Lower leg skin (tissue), 3 donors: ENCODE measurements at regions not wholly inside any gene's neighbourhood (a gene's known extent, or its start where the extent isn't known, plus 50 kb on each side); places are given as distances from the start of the nearest gene placed in this dataset.

ENCODE experiments used
- CTCF ChIP-seq, 3 donors: fragments of 450-650 bp; IDR thresholded peaks; one replicate each; pipeline ENCODE4 v1.5.1; 2016; ENCODE audit warnings: antibody characterized with exemption in 3 of 3, mild to moderate bottlenecking in 3 of 3, moderate library complexity in 2 of 3
- POLR2A ChIP-seq, 2 donors: fragments of 450-650 bp; IDR thresholded peaks; one replicate each; pipeline ENCODE4 v1.6.1; 2016 to 2017; ENCODE audit warnings: antibody characterized with exemption in 2 of 2, mild to moderate bottlenecking in 1 of 2, moderate library complexity in 1 of 2

GRCh38 chr18:10057401-10057893 lies 143.6 kb downstream of the VAPA start:
- TF ChIP-seq CTCF (IDR thresholded peaks at IDR 0.05), result no peak
- TF ChIP-seq POLR2A (IDR thresholded peaks at IDR 0.05), result no peak
